H9 (cell line): ENCODE measurements at regions not wholly inside any gene's neighbourhood (a gene's known extent, or its start where the extent isn't known, plus 50 kb on each side); places are given as distances from the start of the nearest gene placed in this dataset.

ENCODE experiments used
- DNase-seq: peaks from one replicate; pipeline ENCODE4 v3.0.0-alpha.2; 2017
- H2AFZ ChIP-seq: one replicate; pipeline ENCODE4 v1.6.1; 2013; ENCODE audit warnings: mild to moderate bottlenecking, low read length, control low read depth, moderate library complexity
- H2AK5ac ChIP-seq: 2 replicates; pipeline ENCODE4 v1.6.1; 2013; ENCODE audit warnings: low read length, control low read depth, mixed read lengths; ENCODE audit not compliant: insufficient read length
- H2BK120ac ChIP-seq: one replicate; pipeline ENCODE4 v1.6.1; 2013; ENCODE audit warnings: low read depth, mild to moderate bottlenecking, low read length, control low read depth, inconsistent platforms; ENCODE audit not compliant: poor library complexity, severe bottlenecking
- H2BK12ac ChIP-seq: 2 replicates; pipeline ENCODE4 v1.6.1; 2013; ENCODE audit warnings: low read length, control low read depth, mixed read lengths, low read depth; ENCODE audit not compliant: insufficient read length
- H2BK15ac ChIP-seq: 2 replicates; pipeline ENCODE4 v1.6.1; 2013; ENCODE audit warnings: low read depth, low read length, control low read depth
- H2BK20ac ChIP-seq: one replicate; pipeline ENCODE4 v1.6.1; 2013; ENCODE audit warnings: low read depth, mild to moderate bottlenecking, low read length, control low read depth, inconsistent platforms; ENCODE audit not compliant: poor library complexity, severe bottlenecking
- H2BK5ac ChIP-seq: 2 replicates; pipeline ENCODE4 v1.6.1; 2013; ENCODE audit warnings: low read length, control low read depth, mixed read lengths; ENCODE audit not compliant: insufficient read length
- H3K14ac ChIP-seq: 2 replicates; pipeline ENCODE4 v1.6.1; 2013; ENCODE audit warnings: low read length, control low read depth; ENCODE audit not compliant: insufficient read depth
- H3K18ac ChIP-seq: 2 replicates; pipeline ENCODE4 v1.6.1; 2013; ENCODE audit warnings: low read depth, mild to moderate bottlenecking, mixed read lengths, low read length, control low read depth; ENCODE audit not compliant: insufficient read length
- H3K23ac ChIP-seq: 2 replicates; pipeline ENCODE4 v1.6.1; 2013; ENCODE audit warnings: low read length, control low read depth, mixed read lengths, low read depth; ENCODE audit not compliant: insufficient read length
- H3K23me2 ChIP-seq: 2 replicates; pipeline ENCODE4 v1.6.1; 2013; ENCODE audit warnings: low read depth, mild to moderate bottlenecking, mixed read lengths, low read length, control low read depth; ENCODE audit not compliant: insufficient read length, poor library complexity, severe bottlenecking
- H3K27ac ChIP-seq: 2 replicates; pipeline ENCODE4 v1.5.1; 2013; ENCODE audit warnings: low read length, control low read depth, mixed read lengths, low read depth; ENCODE audit not compliant: insufficient read length
- H3K27me3 ChIP-seq: 2 replicates; pipeline ENCODE4 v1.6.1; 2013; ENCODE audit warnings: low read length, control low read depth, inconsistent platforms; ENCODE audit not compliant: insufficient read depth
- H3K4ac ChIP-seq: 2 replicates; pipeline ENCODE4 v1.6.1; 2013; ENCODE audit warnings: low read depth, mild to moderate bottlenecking, control low read depth, inconsistent platforms, low read length, moderate library complexity
- H3K4me1 ChIP-seq: 2 replicates; pipeline ENCODE4 v1.6.1; 2013; ENCODE audit warnings: low read length, control low read depth, inconsistent platforms; ENCODE audit not compliant: insufficient read depth
- H3K4me2 ChIP-seq: 2 replicates; pipeline ENCODE4 v1.6.1; 2013; ENCODE audit warnings: low read length, control low read depth, mixed read lengths; ENCODE audit not compliant: insufficient read length, insufficient read depth
- H3K56ac ChIP-seq: 2 replicates; pipeline ENCODE4 v1.6.1; 2013; ENCODE audit warnings: low read depth, mild to moderate bottlenecking, mixed read lengths, low read length, control low read depth; ENCODE audit not compliant: insufficient read length
- H3K79me1 ChIP-seq: 2 replicates; pipeline ENCODE4 v1.6.1; 2013; ENCODE audit warnings: low read depth, mild to moderate bottlenecking, moderate library complexity, low read length, control low read depth, inconsistent platforms; ENCODE audit not compliant: insufficient read depth, poor library complexity, severe bottlenecking
- H3K79me2 ChIP-seq: 2 replicates; pipeline ENCODE4 v1.6.1; 2013; ENCODE audit warnings: low read length, control low read depth, inconsistent platforms; ENCODE audit not compliant: insufficient read depth
- H3K9ac ChIP-seq: 2 replicates; pipeline ENCODE4 v1.6.1; 2013; ENCODE audit warnings: low read length, control low read depth, mixed read lengths; ENCODE audit not compliant: insufficient read length; ENCODE audit errors: extremely low read depth
- H3K9me3 ChIP-seq: one replicate; pipeline ENCODE4 v1.6.1; 2013; ENCODE audit warnings: low read depth, low read length, inconsistent platforms; ENCODE audit not compliant: control insufficient read depth
- H3T11ph ChIP-seq: one replicate; pipeline ENCODE4 v1.6.1; 2013; ENCODE audit warnings: mild to moderate bottlenecking, low read length, control low read depth, inconsistent platforms
- H4K20me1 ChIP-seq: one replicate; pipeline ENCODE4 v1.6.1; 2013; ENCODE audit not compliant: control insufficient read depth, insufficient read length, insufficient read depth
- H4K5ac ChIP-seq: 2 replicates; pipeline ENCODE4 v1.6.1; 2013; ENCODE audit warnings: low read depth, mild to moderate bottlenecking, mixed read lengths, low read length, control low read depth; ENCODE audit not compliant: insufficient read length
- H4K8ac ChIP-seq: replicated peaks from 2 replicates; pipeline ENCODE4 v1.6.1; 2013; ENCODE audit warnings: low read length, control low read depth, mixed read lengths, low read depth; ENCODE audit not compliant: insufficient read length
- H4K91ac ChIP-seq: 2 replicates; pipeline ENCODE4 v1.6.1; 2013; ENCODE audit warnings: low read depth, mild to moderate bottlenecking, moderate library complexity, mixed read lengths, low read length, control low read depth; ENCODE audit not compliant: insufficient read length
- H3K27ac Mint-ChIP-seq, 3 experiments: 2 replicates in 2 of 3; 3 replicates in 1 of 3; pipeline ENCODE4 v1.8.0; 2020 to 2021; ENCODE audit warnings: mixed read lengths in 3 of 3, mild to moderate bottlenecking in 1 of 3, moderate library complexity in 1 of 3
- H3K27me3 Mint-ChIP-seq: 2 replicates; pipeline ENCODE4 v1.8.0; 2021; ENCODE audit warnings: low read depth, mild to moderate bottlenecking, moderate library complexity, mixed read lengths
- H3K36me3 Mint-ChIP-seq, 3 experiments: 2 replicates in 2 of 3; 3 replicates in 1 of 3; pipeline ENCODE4 v1.8.0; 2020 to 2021; ENCODE audit warnings: low read depth in 3 of 3, mixed read lengths in 3 of 3; ENCODE audit not compliant: insufficient read depth in 1 of 3
- H3K4me1 Mint-ChIP-seq, 2 experiments: 2 replicates each; pipeline ENCODE4 v1.8.0; 2020; ENCODE audit warnings: mixed read lengths in 2 of 2
- H3K4me3 Mint-ChIP-seq, 2 experiments: 2 replicates in 1 of 2; 3 replicates in 1 of 2; pipeline ENCODE4 v1.8.0; 2020 to 2021; ENCODE audit warnings: mild to moderate bottlenecking in 2 of 2, mixed read lengths in 2 of 2, moderate library complexity in 1 of 2
- H3K9me3 Mint-ChIP-seq, 2 experiments: 2 replicates in 1 of 2; 3 replicates in 1 of 2; pipeline ENCODE4 v1.8.0; 2020; ENCODE audit warnings: mild to moderate bottlenecking in 2 of 2, mixed read lengths in 2 of 2, moderate library complexity in 1 of 2
- CTCF ChIP-seq: fragments of 200-600 bp; sonication (generic); conservative IDR thresholded peaks from 3 replicates; pipeline ENCODE4 v1.8.0; 2021; ENCODE audit warnings: antibody characterized with exemption, mild to moderate bottlenecking
- WGBS: extraction: QIAGEN DNeasy Blood & Tissue Kit; methylation state at CpG from one replicate; pipeline ENCODE4 v1.1.7; 2013; ENCODE audit warnings: missing lambda C conversion rate, low lambda C conversion rate, mixed read lengths; ENCODE audit not compliant: insufficient read length; ENCODE audit errors: extremely low coverage; 5-methylcytosine and 5-hydroxymethylcytosine counted together

- peaks cover 3% of the 10 kb centered on the region for H3K4me1 ChIP-seq
- H3K56ac ChIP-seq = no peak overlapping the region
- no peak for DNase-seq
- H3K9me3 ChIP-seq = no peaks in the 10 kb centered on the region
- no peak overlapping the region for H3K23ac ChIP-seq
- H3K23me2 ChIP-seq = no peaks in the 10 kb centered on the region
- TF ChIP-seq CTCF = no peak
- H3K4me3 Mint-ChIP-seq = no peak overlapping the region
- no CpG with 5 or more reads among the region's 4 CpGs for WGBS
- no peak overlapping the region for H2BK5ac ChIP-seq
- no peak overlapping the region for H2BK12ac ChIP-seq
- H4K91ac ChIP-seq = no peak overlapping the region
- H3K27me3 ChIP-seq = no peaks in the 10 kb centered on the region
- H3K27ac ChIP-seq = no peak overlapping the region
- H4K20me1 ChIP-seq = no peaks in the 10 kb centered on the region
- H2AK5ac ChIP-seq = no peak overlapping the region
- H3K4me1 Mint-ChIP-seq = peaks cover 40 to 45% of the 10 kb centered on the region in 2 experiments
- no peak overlapping the region for H3K4ac ChIP-seq
- no peak overlapping the region for H2AFZ ChIP-seq
- no peak overlapping the region for H3K9ac ChIP-seq
- no peak overlapping the region for H2BK120ac ChIP-seq
- H4K8ac ChIP-seq = no peak overlapping the region
- peaks cover 26 to 28% of the 10 kb centered on the region in 2 experiments for H3K9me3 Mint-ChIP-seq
- H3K4me2 ChIP-seq = no peak overlapping the region
- no peak overlapping the region for H3K18ac ChIP-seq
- H3K27ac Mint-ChIP-seq = no peak overlapping the region
- no peak overlapping the region for H4K5ac ChIP-seq
- H2BK20ac ChIP-seq = no peak overlapping the region
- no peaks in the 10 kb centered on the region for H3K27me3 Mint-ChIP-seq
- no peak overlapping the region for H3T11ph ChIP-seq
- no peak overlapping the region for H2BK15ac ChIP-seq
- H3K79me1 ChIP-seq = no peaks in the 10 kb centered on the region
- peaks cover 14 to 22% (median 16%) of the 10 kb centered on the region in 3 experiments for H3K36me3 Mint-ChIP-seq
- no peak overlapping the region for H3K14ac ChIP-seq
- H3K79me2 ChIP-seq = no peaks in the 10 kb centered on the region
Observed at GRCh38 chr15:31579282-31579681, 252.6 kb downstream of the KLF13 start.
